Hepatocyte (in vitro differentiated cells): ENCODE measurements at regions not wholly inside any gene's neighbourhood (a gene's known extent, or its start where the extent isn't known, plus 50 kb on each side); places are given as distances from the start of the nearest gene placed in this dataset.

Experiments
- DNase-seq: peaks from one replicate; pipeline ENCODE4 v3.0.0-alpha.2; 2016; ENCODE audit warnings: low spot score
- H2AFZ ChIP-seq: fragments of 200-600 bp; sonication (generic); 2 replicates; pipeline ENCODE4 v1.6.0; 2016; ENCODE audit warnings: antibody characterized with exemption, mild to moderate bottlenecking
- H3K27ac ChIP-seq: fragments of 200-600 bp; sonication (generic); 2 replicates; pipeline ENCODE4 v1.5.1; 2016; ENCODE audit warnings: mild to moderate bottlenecking
- H3K27me3 ChIP-seq: fragments of 200-600 bp; sonication (generic); 2 replicates; pipeline ENCODE4 v1.6.1; 2016
- H3K36me3 ChIP-seq: fragments of 200-600 bp; sonication (generic); replicated peaks from 2 replicates; pipeline ENCODE4 v1.5.1; 2016; ENCODE audit warnings: low read depth; ENCODE audit not compliant: insufficient read depth
- H3K4me1 ChIP-seq: fragments of 200-600 bp; sonication (generic); 2 replicates; pipeline ENCODE4 v1.5.1; 2016; ENCODE audit warnings: mild to moderate bottlenecking, moderate library complexity; ENCODE audit not compliant: insufficient read depth
- H3K4me2 ChIP-seq: fragments of 200-600 bp; sonication (generic); 2 replicates; pipeline ENCODE4 v1.6.0; 2016
- H3K4me3 ChIP-seq: fragments of 200-600 bp; sonication (generic); 2 replicates; pipeline ENCODE4 v1.5.1; 2016; ENCODE audit warnings: mild to moderate bottlenecking
- H3K79me2 ChIP-seq: fragments of 200-600 bp; sonication (generic); 2 replicates; pipeline ENCODE4 v1.6.0; 2017; ENCODE audit warnings: mild to moderate bottlenecking
- H3K9me2 ChIP-seq: fragments of 200-600 bp; sonication (generic); replicated peaks from 2 replicates; pipeline ENCODE4 v1.6.0; 2017; ENCODE audit warnings: mild to moderate bottlenecking; ENCODE audit not compliant: insufficient read depth
- H3K9me3 ChIP-seq: fragments of 200-600 bp; sonication (generic); 2 replicates; pipeline ENCODE4 v1.5.1; 2016; ENCODE audit warnings: low read depth, mild to moderate bottlenecking
- H4K20me1 ChIP-seq: fragments of 200-600 bp; sonication (generic); 2 replicates; pipeline ENCODE4 v1.6.0; 2016; ENCODE audit warnings: mild to moderate bottlenecking; ENCODE audit not compliant: insufficient read depth, poor library complexity, severe bottlenecking
- EZH2 ChIP-seq: fragments of 200-600 bp; sonication (generic); IDR thresholded peaks from 2 replicates; pipeline ENCODE4 v1.6.1; 2016; ENCODE audit warnings: antibody characterized with exemption, mild to moderate bottlenecking, borderline replicate concordance
- EZH2phosphoT487 ChIP-seq: fragments of 200-600 bp; sonication (generic); IDR thresholded peaks from one replicate; pipeline ENCODE4 v1.6.1; 2018; ENCODE audit warnings: antibody characterized with exemption, mild to moderate bottlenecking, low read depth, moderate library complexity; ENCODE audit not compliant: unreplicated experiment, severe bottlenecking
- WGBS: methylation state at CpG from one replicate; pipeline ENCODE4 v1.1.6; 2016; ENCODE audit warnings: low lambda C conversion rate; ENCODE audit errors: missing lambda C conversion rate; 5-methylcytosine and 5-hydroxymethylcytosine counted together
- TF ChIP-seq, protein P1 (sequence below): fragments of 200-600 bp; sonication (generic); IDR thresholded peaks from 2 replicates; pipeline ENCODE4 v1.5.1; 2016; ENCODE audit warnings: antibody characterized with exemption, mild to moderate bottlenecking; ENCODE audit not compliant: poor library complexity

- Histone ChIP-seq H3K36me3 (no peaks in the 10 kb centered on the region), H3K27ac (no peak overlapping the region), H3K4me2 (no peak overlapping the region), H3K9me3 (no peaks in the 10 kb centered on the region), H3K4me3 (no peak overlapping the region), H3K79me2 (no peaks in the 10 kb centered on the region), H3K9me2 (no peaks in the 10 kb centered on the region), H4K20me1 (no peaks in the 10 kb centered on the region), H2AFZ (no peak overlapping the region), H3K27me3 (no peaks in the 10 kb centered on the region), H3K4me1 (no peaks in the 10 kb centered on the region)
- no peak for DNase-seq
- TF ChIP-seq, protein P1, sequence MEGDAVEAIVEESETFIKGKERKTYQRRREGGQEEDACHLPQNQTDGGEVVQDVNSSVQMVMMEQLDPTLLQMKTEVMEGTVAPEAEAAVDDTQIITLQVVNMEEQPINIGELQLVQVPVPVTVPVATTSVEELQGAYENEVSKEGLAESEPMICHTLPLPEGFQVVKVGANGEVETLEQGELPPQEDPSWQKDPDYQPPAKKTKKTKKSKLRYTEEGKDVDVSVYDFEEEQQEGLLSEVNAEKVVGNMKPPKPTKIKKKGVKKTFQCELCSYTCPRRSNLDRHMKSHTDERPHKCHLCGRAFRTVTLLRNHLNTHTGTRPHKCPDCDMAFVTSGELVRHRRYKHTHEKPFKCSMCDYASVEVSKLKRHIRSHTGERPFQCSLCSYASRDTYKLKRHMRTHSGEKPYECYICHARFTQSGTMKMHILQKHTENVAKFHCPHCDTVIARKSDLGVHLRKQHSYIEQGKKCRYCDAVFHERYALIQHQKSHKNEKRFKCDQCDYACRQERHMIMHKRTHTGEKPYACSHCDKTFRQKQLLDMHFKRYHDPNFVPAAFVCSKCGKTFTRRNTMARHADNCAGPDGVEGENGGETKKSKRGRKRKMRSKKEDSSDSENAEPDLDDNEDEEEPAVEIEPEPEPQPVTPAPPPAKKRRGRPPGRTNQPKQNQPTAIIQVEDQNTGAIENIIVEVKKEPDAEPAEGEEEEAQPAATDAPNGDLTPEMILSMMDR, result no peak
- TF ChIP-seq EZH2phosphoT487 (no peak), EZH2 (no peak)
- 82% methylated on average over 3 of the region's 3 CpGs for WGBS
These were observed 316.1 kb downstream of the PSAT1 start for GRCh38 chr9:78613006-78613405.

GRCh38 chr9:78614892-78615291 lies 318.0 kb downstream of the PSAT1 start:
- Histone ChIP-seq H3K79me2 (no peaks in the 10 kb centered on the region), H3K4me3 (no peak overlapping the region), H2AFZ (no peak overlapping the region), H3K4me1 (no peaks in the 10 kb centered on the region), H3K27me3 (no peaks in the 10 kb centered on the region), H4K20me1 (no peaks in the 10 kb centered on the region), H3K9me2 (no peaks in the 10 kb centered on the region), H3K27ac (no peak overlapping the region), H3K9me3 (no peaks in the 10 kb centered on the region), H3K4me2 (no peak overlapping the region), H3K36me3 (no peaks in the 10 kb centered on the region)
- no peak for TF ChIP-seq EZH2
- TF ChIP-seq EZH2phosphoT487, result no peak
- TF ChIP-seq, protein P1, result no peak
- DNase-seq, result no peak
- WGBS, result 87% methylated on average over 3 of the region's 3 CpGs

GRCh38 chr9:78615372-78615771 lies 318.4 kb downstream of the PSAT1 start:
- no peaks in the 10 kb centered on the region for H3K27me3 ChIP-seq
- no peaks in the 10 kb centered on the region for H3K9me3 ChIP-seq
- H3K36me3 ChIP-seq, result no peaks in the 10 kb centered on the region
- H2AFZ ChIP-seq, result no peak overlapping the region
- H3K9me2 ChIP-seq, result no peaks in the 10 kb centered on the region
- no peaks in the 10 kb centered on the region for H4K20me1 ChIP-seq
- no peak for DNase-seq
- 73% methylated on average over 5 of the region's 5 CpGs for WGBS
- no peaks in the 10 kb centered on the region for H3K79me2 ChIP-seq
- no peak overlapping the region for H3K27ac ChIP-seq
- H3K4me2 ChIP-seq, result no peak overlapping the region
- TF ChIP-seq, protein P1, result no peak
- TF ChIP-seq EZH2phosphoT487 (no peak), EZH2 (no peak)
- H3K4me1 ChIP-seq, result no peaks in the 10 kb centered on the region
- H3K4me3 ChIP-seq, result no peak overlapping the region

- no peaks in the 10 kb centered on the region for H3K9me3 ChIP-seq
- no peaks in the 10 kb centered on the region for H3K36me3 ChIP-seq
- TF ChIP-seq, protein P1, result no peak
- TF ChIP-seq EZH2 (no peak), EZH2phosphoT487 (no peak)
- 82% methylated on average over 2 of the region's 2 CpGs for WGBS
- H3K4me1 ChIP-seq, result no peaks in the 10 kb centered on the region
- H3K4me3 ChIP-seq, result no peak overlapping the region
- no peaks in the 10 kb centered on the region for H3K9me2 ChIP-seq
- no peaks in the 10 kb centered on the region for H3K27me3 ChIP-seq
- no peak overlapping the region for H3K27ac ChIP-seq
- H3K4me2 ChIP-seq, result no peak overlapping the region
- H3K79me2 ChIP-seq, result no peaks in the 10 kb centered on the region
- H2AFZ ChIP-seq, result no peak overlapping the region
- H4K20me1 ChIP-seq, result no peaks in the 10 kb centered on the region
- DNase-seq, result no peak
These were observed 321.8 kb downstream of the PSAT1 start for GRCh38 chr9:78618735-78619134.
